IMR-90 (cell line): ENCODE measurements at regions not wholly inside any gene's neighbourhood (a gene's known extent, or its start where the extent isn't known, plus 50 kb on each side); places are given as distances from the start of the nearest gene placed in this dataset.
A peak's percentile ranks its signal among the peaks of the same experiment; 100 is the strongest.

Experiments
- ATAC-seq: fragments of 200-7000 bp; cut with Tn5 transposase; 2 replicates; pipeline ENCODE4 v1.9.1; 2020; ENCODE audit warnings: low read depth, mild to moderate bottlenecking, moderate library complexity
- BruUV-seq: library from RNA; stranded (reverse); fragments of 400-500 nt; replicated peaks from 2 replicates; lab custom pipeline; 2021; lab: Mats Ljungman, UMichigan
- CTCF ChIA-PET: fragments of 300-600 bp; formaldehyde crosslinking; extraction: SDS; loops from one replicate; lab custom pipeline; 2021; ENCODE audit warnings: antibody characterized with exemption; lab: Yijun Ruan, JAX
- POLR2A ChIA-PET: fragments of 300-600 bp; sonication (Branson Sonifier 250); formaldehyde crosslinking; loops from one replicate; lab custom pipeline; 2022; ENCODE audit warnings: antibody characterized with exemption; ENCODE audit not compliant: unreplicated experiment; lab: Charles Lee
- DNase-seq: peaks from one replicate; pipeline ENCODE4 v3.0.0; 2013
- H2AFZ ChIP-seq: replicated peaks from 2 replicates; pipeline ENCODE3; 2013; ENCODE audit warnings: low read length, mild to moderate bottlenecking; ENCODE audit not compliant: poor library complexity
- H2AK5ac ChIP-seq: 2 replicates; pipeline ENCODE4 v1.6.1; 2013; ENCODE audit warnings: low read depth, low read length, inconsistent platforms
- H2AK9ac ChIP-seq: replicated peaks from 2 replicates; pipeline ENCODE3; 2013; ENCODE audit warnings: mild to moderate bottlenecking, low read depth, low read length, moderate library complexity; ENCODE audit not compliant: poor library complexity
- H2BK120ac ChIP-seq: 2 replicates; pipeline ENCODE4 v1.6.1; 2013; ENCODE audit warnings: low read depth, low read length, inconsistent platforms
- H2BK15ac ChIP-seq: 3 replicates; pipeline ENCODE4 v1.6.1; 2013; ENCODE audit warnings: low read depth, low read length, inconsistent platforms
- H2BK20ac ChIP-seq: 2 replicates; pipeline ENCODE4 v1.6.1; 2013; ENCODE audit warnings: low read depth, mild to moderate bottlenecking, inconsistent platforms, low read length, moderate library complexity
- H2BK5ac ChIP-seq: 2 replicates; pipeline ENCODE4 v1.6.1; 2013; ENCODE audit warnings: mild to moderate bottlenecking, low read depth, low read length, inconsistent platforms; ENCODE audit not compliant: poor library complexity, severe bottlenecking
- H3K14ac ChIP-seq: replicated peaks from 2 replicates; pipeline ENCODE4 v1.6.1; 2013; ENCODE audit warnings: low read depth, low read length, inconsistent platforms
- H3K18ac ChIP-seq: 2 replicates; pipeline ENCODE4 v1.6.1; 2013; ENCODE audit warnings: low read depth, low read length, control low read depth
- H3K23ac ChIP-seq: 2 replicates; pipeline ENCODE4 v1.6.1; 2013; ENCODE audit warnings: low read depth, low read length, inconsistent platforms
- H3K27ac ChIP-seq: 2 replicates; pipeline ENCODE4 v1.5.1; 2013; ENCODE audit warnings: mild to moderate bottlenecking, control low read depth, low read length; ENCODE audit not compliant: insufficient read depth
- H3K27me3 ChIP-seq: 2 replicates; pipeline ENCODE4 v1.6.1; 2013; ENCODE audit warnings: low read length; ENCODE audit not compliant: control insufficient read depth, insufficient read depth
- H3K36me3 ChIP-seq: 2 replicates; pipeline ENCODE4 v1.6.1; 2013; ENCODE audit warnings: low read length, mixed read lengths; ENCODE audit not compliant: control insufficient read depth, insufficient read depth
- H3K4ac ChIP-seq: 2 replicates; pipeline ENCODE4 v1.6.1; 2013; ENCODE audit warnings: low read depth, low read length, inconsistent platforms
- H3K4me1 ChIP-seq: 2 replicates; pipeline ENCODE4 v1.6.1; 2013; ENCODE audit warnings: low read length, mixed read lengths; ENCODE audit not compliant: control insufficient read depth, insufficient read depth
- H3K4me2 ChIP-seq: 2 replicates; pipeline ENCODE4 v1.6.1; 2013; ENCODE audit warnings: low read depth, mild to moderate bottlenecking, control low read depth, low read length, moderate library complexity
- H3K4me3 ChIP-seq: 2 replicates; pipeline ENCODE4 v1.5.1; 2013; ENCODE audit warnings: low read depth, mild to moderate bottlenecking, control low read depth, low read length, moderate library complexity; ENCODE audit not compliant: insufficient read depth
- H3K56ac ChIP-seq: 2 replicates; pipeline ENCODE4 v1.6.1; 2013; ENCODE audit warnings: low read length, inconsistent platforms; ENCODE audit not compliant: insufficient read depth; ENCODE audit errors: extremely low read depth
- H3K79me1 ChIP-seq, 2 experiments: 2 replicates each; pipeline ENCODE4 v1.6.1; 2013; ENCODE audit warnings: low read length in 2 of 2, inconsistent platforms in 1 of 2, low read depth in 1 of 2
- H3K9ac ChIP-seq: 2 replicates; pipeline ENCODE4 v1.6.1; 2013; ENCODE audit warnings: low read depth, low read length, control low read depth
- H3K9me1 ChIP-seq: 2 replicates; pipeline ENCODE4 v1.6.1; 2013; ENCODE audit warnings: low read length, inconsistent platforms; ENCODE audit not compliant: insufficient read depth
- H3K9me3 ChIP-seq: 2 replicates; pipeline ENCODE4 v1.6.1; 2013; ENCODE audit warnings: low read length; ENCODE audit not compliant: control insufficient read depth, insufficient read depth
- H4K20me1 ChIP-seq: 2 replicates; pipeline ENCODE4 v1.6.1; 2013; ENCODE audit warnings: low read length, inconsistent platforms; ENCODE audit not compliant: insufficient read depth
- H4K5ac ChIP-seq: 2 replicates; pipeline ENCODE4 v1.6.1; 2013; ENCODE audit warnings: mild to moderate bottlenecking, low read depth, low read length, control low read depth
- H4K8ac ChIP-seq, 2 experiments: 2 replicates each; pipeline ENCODE4 v1.6.1; 2013; ENCODE audit warnings: low read depth in 2 of 2, low read length in 2 of 2, control low read depth in 1 of 2, inconsistent platforms in 1 of 2
- H4K91ac ChIP-seq: 2 replicates; pipeline ENCODE4 v1.6.1; 2013; ENCODE audit warnings: low read depth, low read length, inconsistent platforms; ENCODE audit not compliant: insufficient read depth
- CEBPB ChIP-seq: IDR thresholded peaks from 2 replicates; pipeline ENCODE4 v1.6.1; 2012; ENCODE audit warnings: low read depth, low read length, improper control_type of control experiment
- MAZ ChIP-seq: IDR thresholded peaks from 2 replicates; pipeline ENCODE4 v1.6.1; 2012; ENCODE audit warnings: low read depth, mild to moderate bottlenecking, low read length, improper control_type of control experiment, moderate library complexity, borderline replicate concordance
- WGBS, 2 experiments: methylation state at CpG; one replicate each; pipeline versions ENCODE4 v1.1.5 to v1.1.7; 2013; ENCODE audit warnings: missing lambda C conversion rate in 2 of 2; ENCODE audit not compliant: insufficient read length in 1 of 2; ENCODE audit errors: extremely low coverage in 2 of 2; 5-methylcytosine and 5-hydroxymethylcytosine counted together
- dilution Hi-C: fragments of 300-500 bp; cut with HindIII; formaldehyde crosslinking; loops from one replicate; pipeline ENCODE4 v1.14.3; 2018; ENCODE audit warnings: low sequenced_read_pairs; ENCODE audit not compliant: unreplicated experiment
- in situ Hi-C: fragments of 300-500 bp; cut with MboI; formaldehyde crosslinking; loops from 3 replicates; pipeline ENCODE4 v1.14.3; 2019; ENCODE audit warnings: low sequenced_read_pairs, inconsistent platforms, mixed read lengths
- intact Hi-C: fragments of 100-400 bp; cut with micrococcal nuclease; formaldehyde crosslinking; loops from 2 replicates; pipeline ENCODE4 v1.10.0; 2022

- H2AFZ ChIP-seq = no peak overlapping the region
- no peaks in the 10 kb centered on the region for H3K27me3 ChIP-seq
- H4K5ac ChIP-seq = no peak overlapping the region
- H2BK20ac ChIP-seq = no peak overlapping the region
- DNase-seq (no peak), ATAC-seq (no peak)
- no peak overlapping the region for H3K18ac ChIP-seq
- no peak overlapping the region for H3K4ac ChIP-seq
- H3K4me1 ChIP-seq = no peaks in the 10 kb centered on the region
- WGBS, 2 experiments = no CpG with 5 or more reads among the region's 2 CpGs
- no peak overlapping the region for H4K8ac ChIP-seq
- H2AK9ac ChIP-seq = no peak overlapping the region
- intact Hi-C loops = no loop called here
- ChIA-PET POLR2A (no interaction called here), CTCF (no interaction called here)
- H4K91ac ChIP-seq = no peak overlapping the region
- no peak overlapping the region for H2BK120ac ChIP-seq
- H3K79me1 ChIP-seq = no peaks in the 10 kb centered on the region
- H2AK5ac ChIP-seq = no peak overlapping the region
- no peaks in the 10 kb centered on the region for H4K20me1 ChIP-seq
- H3K36me3 ChIP-seq = no peaks in the 10 kb centered on the region
- H3K9ac ChIP-seq = no peak overlapping the region
- TF ChIP-seq MAZ (no peak), CEBPB (peak; percentile 34; the same call in 1 of the 2 replicates)
- dilution Hi-C loops = no loop called here
- no peak overlapping the region for H3K4me2 ChIP-seq
- no peak overlapping the region for H2BK5ac ChIP-seq
- in situ Hi-C loops = no loop called here
- no peaks in the 10 kb centered on the region for H3K9me3 ChIP-seq
- no peaks in the 10 kb centered on the region for H3K9me1 ChIP-seq
- no TSS peak for BruUV-seq
- H3K23ac ChIP-seq = no peak overlapping the region
- H3K27ac ChIP-seq = no peak overlapping the region
- H3K4me3 ChIP-seq = no peak overlapping the region
- H3K14ac ChIP-seq = no peak overlapping the region
- no peak overlapping the region for H3K56ac ChIP-seq
- H2BK15ac ChIP-seq = no peak overlapping the region
Observed at GRCh38 chr3:117230924-117231323, 521.3 kb downstream of the TUSC7 start.
